ENCODE measurements at regions not wholly inside any gene's neighbourhood (a gene's known extent, or its start where the extent isn't known, plus 50 kb on each side); places are given as distances from the start of the nearest gene placed in this dataset.
"Not testable (repeated sequence)": the region's sequence is repeated elsewhere in the genome, so short reads cannot be mapped to it uniquely, and the experiment has no call there.

DNA sequence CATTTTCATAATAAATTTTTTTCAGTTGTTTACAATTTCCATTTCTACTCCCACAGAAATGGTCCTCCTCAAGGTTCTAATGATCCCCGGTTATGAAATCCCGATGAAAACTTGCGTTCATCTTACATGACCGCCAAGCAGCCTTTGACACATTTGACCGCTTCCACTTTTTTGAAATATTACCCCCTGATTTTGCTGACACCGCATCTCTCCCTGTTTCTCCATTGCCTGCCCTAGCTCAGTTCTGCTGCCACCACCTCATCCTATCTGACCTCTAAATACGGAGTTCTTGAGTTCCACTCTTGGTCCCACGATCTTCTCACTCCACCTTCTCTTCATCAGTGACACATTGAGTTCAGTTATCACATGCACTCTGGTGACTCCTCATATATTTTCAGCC lies 74.1 kb downstream of the SLC35B3 start:
- no peak for DNase-seq

DNA sequence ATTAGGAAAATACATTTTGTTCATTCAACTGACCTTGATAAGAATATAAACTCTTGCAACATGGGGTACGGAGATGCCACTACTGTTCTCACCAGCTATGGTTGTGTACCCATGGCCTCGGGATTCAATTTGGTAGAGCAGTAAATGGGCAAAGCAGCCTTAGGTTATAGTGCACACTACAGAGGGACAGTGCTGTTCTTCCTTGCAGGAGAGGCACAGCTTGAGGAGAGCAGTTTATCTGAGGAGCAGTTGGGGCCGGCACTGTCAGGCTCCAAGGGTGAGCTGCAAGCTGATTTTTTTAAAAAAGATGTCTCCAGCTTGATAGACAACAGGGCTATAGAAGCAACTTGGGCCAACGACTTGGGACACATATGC lies 82.4 kb downstream of the SLC35B3 start:
- DNase-seq = no peak

- DNase-seq = no peak
Measured at GRCh38 chr6:8352335-8352965, 82.9 kb downstream of the SLC35B3 start.

GRCh38 chr6:8343600-8343999 lies 91.7 kb downstream of the SLC35B3 start:
- DNase-seq = no peak

DNA sequence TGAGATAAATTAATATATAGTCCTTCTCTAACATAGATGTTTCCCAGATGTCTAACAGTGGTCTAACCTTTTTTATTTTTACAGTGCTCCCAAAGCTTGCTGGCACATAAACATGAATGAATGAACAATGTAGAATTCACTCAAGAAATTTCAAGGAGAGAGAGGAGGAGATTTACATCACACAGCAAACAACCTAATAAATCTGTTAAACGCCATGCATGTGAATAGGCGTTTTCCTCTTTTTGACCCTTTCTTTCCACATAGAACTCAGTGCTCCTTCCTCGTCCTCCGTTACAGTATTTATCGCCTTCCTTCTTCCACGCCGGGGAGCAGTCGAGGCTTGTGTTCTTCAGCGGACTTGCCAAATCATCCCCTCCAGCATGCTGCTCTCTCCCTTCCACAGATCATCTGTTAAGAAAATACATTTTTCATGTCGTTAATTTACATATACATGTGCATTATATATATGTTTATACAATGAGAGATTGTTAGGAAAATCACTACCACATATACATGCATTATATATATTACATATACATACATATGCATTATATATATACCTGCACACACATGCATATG lies 93.0 kb downstream of the SLC35B3 start:
- no peak for DNase-seq

DNA sequence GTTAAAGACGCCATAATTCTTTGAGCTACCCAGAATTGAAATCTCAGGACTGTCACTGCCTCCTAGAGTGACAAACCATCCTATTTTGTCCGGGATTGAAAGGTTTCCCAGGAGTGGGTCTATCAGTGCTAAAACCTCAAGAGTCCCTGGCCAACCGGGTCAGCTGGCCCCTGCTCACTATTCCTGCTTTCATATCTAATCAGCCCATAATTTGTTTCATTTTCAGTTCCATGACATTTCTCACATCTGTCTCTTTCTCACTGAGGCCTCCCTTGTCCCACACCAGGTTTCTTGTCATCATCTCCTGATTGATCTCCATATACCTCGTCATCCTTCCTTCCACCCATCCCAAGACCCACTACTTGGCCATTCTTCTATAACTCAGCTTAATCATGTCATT lies 98.2 kb downstream of the SLC35B3 start:
- no peak for DNase-seq

DNA sequence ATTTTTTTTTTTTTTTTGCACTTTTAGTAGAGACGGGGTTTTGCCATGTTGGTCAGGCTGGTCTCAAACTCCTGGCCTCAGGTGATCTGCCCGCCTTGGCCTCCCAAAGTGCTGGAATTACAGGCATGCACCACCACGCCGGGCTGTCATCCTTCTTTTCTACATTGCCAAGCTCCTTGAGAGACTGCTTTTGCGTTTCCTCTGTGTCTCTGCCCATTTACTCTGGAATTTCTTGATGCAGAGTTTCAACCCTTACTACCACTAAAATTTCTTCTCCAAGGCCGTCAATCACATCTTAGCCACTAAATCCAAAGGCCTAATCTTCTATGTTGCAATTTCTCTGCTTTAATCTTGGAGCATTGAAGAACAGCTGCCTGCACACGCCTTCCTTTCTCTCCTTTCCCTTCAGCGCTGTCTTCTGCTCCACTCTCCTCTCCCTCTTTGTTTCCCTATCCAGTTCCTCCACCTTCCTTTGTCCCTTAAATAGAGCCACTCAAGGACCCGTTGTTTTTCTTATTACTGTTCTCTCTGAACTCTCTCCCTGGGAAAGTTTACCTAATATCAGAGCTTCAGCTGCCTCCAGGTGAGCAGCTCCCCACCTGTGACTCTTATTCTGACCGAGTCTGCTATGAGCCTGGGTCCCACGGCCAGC lies 98.8 kb downstream of the SLC35B3 start:
- no peak for DNase-seq

- DNase-seq = no peak
Measured at GRCh38 chr6:8335896-8336295, 99.4 kb downstream of the SLC35B3 start.

GRCh38 chr6:8335381-8335780 lies 100.0 kb downstream of the SLC35B3 start:
- no peak for DNase-seq

- no peak for DNase-seq
Measured at GRCh38 chr6:8334113-8334512, 101.2 kb downstream of the SLC35B3 start.

DNA sequence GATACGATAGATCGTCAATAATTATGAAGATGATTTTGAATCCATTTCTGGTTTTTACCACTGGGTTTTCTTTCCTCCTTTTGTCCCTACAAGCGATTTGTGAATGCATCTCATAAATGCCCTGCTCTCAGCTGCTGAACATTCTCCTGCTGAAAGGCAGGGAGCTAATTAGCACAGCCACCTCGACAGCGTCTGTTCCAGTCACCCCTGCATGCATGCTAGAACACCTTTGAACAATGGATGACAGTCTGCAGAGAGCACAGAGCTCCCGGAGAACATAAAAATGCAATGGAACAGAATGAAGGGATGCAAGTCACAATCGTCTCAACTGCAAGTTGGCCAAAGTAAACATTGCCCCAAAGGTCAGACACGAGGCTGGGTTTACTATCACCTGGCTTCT lies 105.8 kb downstream of the SLC35B3 start:
- no peak for DNase-seq

- no peak for DNase-seq
Measured at GRCh38 chr6:8325743-8326142, 109.6 kb downstream of the SLC35B3 start.

GRCh38 chr6:8322659-8323058 lies 112.7 kb downstream of the SLC35B3 start:
- DNase-seq = no peak

DNA sequence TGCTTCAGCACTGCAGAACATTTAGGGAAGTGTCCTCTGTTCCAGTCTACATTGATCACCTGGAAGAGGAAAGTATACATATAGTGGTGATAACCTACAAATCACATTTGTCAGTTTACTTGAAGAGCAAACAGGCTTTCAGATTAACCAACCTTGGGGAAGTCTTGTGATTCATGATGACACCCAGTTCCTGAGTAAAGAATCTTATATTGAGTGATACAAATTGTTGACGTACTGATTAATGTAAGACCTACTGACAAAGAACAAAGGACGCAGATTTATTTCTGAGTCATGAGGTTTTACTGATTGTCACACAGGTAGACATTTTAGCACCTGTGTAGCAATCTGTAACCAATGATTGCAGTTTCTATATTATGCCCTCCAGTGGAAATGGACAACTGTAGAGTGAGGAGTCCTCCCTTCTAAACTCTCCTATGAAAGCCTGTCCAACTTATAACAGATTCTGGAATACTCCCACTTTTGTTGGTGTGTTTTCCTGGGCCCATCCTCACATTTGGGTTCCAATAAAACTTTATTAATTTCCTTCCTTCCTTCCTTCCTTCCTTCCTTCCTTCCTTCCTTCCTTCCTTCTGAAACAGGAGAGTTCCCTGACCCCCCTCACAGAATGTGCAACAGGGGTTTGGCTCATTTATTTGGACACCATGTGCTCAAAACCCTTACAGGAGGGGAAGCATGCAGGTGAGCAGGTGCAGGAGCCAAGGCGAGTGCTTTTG lies 113.5 kb downstream of the SLC35B3 start:
- no peak for DNase-seq

- DNase-seq = no peak
Measured at GRCh38 chr6:8315154-8315553, 120.2 kb downstream of the SLC35B3 start.

GRCh38 chr6:8301502-8301901 lies 133.8 kb downstream of the SLC35B3 start:
- DNase-seq = no peak

GRCh38 chr6:8299034-8299433 lies 136.3 kb downstream of the SLC35B3 start:
- DNase-seq = no peak

DNA sequence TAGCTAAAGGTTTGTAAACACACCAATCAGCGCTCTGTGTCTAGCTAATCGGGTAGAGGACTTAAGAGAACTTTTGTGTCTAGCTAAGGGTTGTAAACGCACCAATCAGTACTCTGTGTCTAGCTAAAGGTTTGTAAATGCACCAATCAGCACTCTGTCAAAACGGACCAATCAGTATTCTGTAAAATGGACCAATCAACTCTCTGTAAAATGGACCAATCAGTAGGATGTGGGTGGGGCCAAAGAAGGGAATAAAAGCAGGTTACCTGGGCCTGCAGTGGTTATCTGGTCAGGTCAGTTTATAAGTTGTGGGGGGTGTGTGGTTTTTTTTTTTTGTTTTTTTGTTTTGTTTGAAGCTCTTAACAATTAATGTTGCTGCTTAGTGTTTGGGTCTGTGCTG lies 152.4 kb downstream of the SLC35B3 start:
- DNase-seq = not testable (repeated sequence)

GRCh38 chr6:8282380-8282779 lies 153.0 kb downstream of the SLC35B3 start:
- no peak for DNase-seq

GRCh38 chr6:8279041-8279805 lies 156.1 kb downstream of the SLC35B3 start:
- DNase-seq = no peak

DNA sequence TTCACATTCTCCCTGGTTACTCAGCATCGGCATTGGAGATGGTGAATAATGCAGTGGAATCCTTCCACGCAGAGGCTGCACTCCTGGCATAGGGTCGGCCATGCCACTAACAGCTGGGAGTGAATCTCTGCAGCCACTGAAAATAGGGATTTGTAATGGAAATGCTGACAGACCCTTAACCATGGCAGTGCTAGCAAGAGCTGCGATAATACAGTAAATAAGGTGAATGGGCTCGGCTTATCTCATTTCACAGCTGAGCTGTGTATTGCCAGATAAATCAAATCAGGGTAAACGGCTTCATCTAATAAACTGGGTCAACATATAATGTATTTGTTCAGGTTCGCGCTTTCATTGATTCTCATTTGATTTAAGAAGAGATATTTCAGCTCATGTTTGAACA lies 156.8 kb downstream of the SLC35B3 start:
- no peak for DNase-seq

- DNase-seq = no peak
Measured at GRCh38 chr6:8277769-8278168, 157.6 kb downstream of the SLC35B3 start.

- DNase-seq = no peak
Measured at GRCh38 chr6:8276148-8276547, 159.2 kb downstream of the SLC35B3 start.

All from T-helper 2 cell (primary cell).